CD4-positive, alpha-beta T cell treated with Interferon alpha-2 for 1 hour (primary cell): ENCODE measurements at regions not wholly inside any gene's neighbourhood (a gene's known extent, or its start where the extent isn't known, plus 50 kb on each side); places are given as distances from the start of the nearest gene placed in this dataset.

Source experiments
- DNase-seq, 2 donors: peaks; one replicate each; pipeline ENCODE4 v3.0.0-alpha.2; 2020 to 2022

- no peak for DNase-seq
These were observed 132.3 kb upstream of the NEO1 start for GRCh38 chr15:72919936-72920465.

GRCh38 chr15:72916897-72917296 is 133.3 kb upstream of the ADPGK start:
- DNase-seq = no peak

- DNase-seq = no peak
These were observed 132.8 kb upstream of the ADPGK start for GRCh38 chr15:72916378-72916777.

- DNase-seq = no peak
These were observed 132.3 kb upstream of the ADPGK start for GRCh38 chr15:72915843-72916242.

GRCh38 chr15:72912996-72913395 is 129.4 kb upstream of the ADPGK start:
- DNase-seq = no peak

GRCh38 chr15:72912121-72912520 is 128.6 kb upstream of the ADPGK start:
- DNase-seq = no peak

GRCh38 chr15:72911626-72912025 is 128.1 kb upstream of the ADPGK start:
- DNase-seq = no peak

- DNase-seq = no peak
These were observed 125.2 kb upstream of the ADPGK start for GRCh38 chr15:72908713-72909112.

- no peak for DNase-seq
These were observed 124.2 kb upstream of the ADPGK start for GRCh38 chr15:72907733-72908132.

- DNase-seq = no peak
These were observed 119.3 kb upstream of the ADPGK start for GRCh38 chr15:72902919-72903260.

GRCh38 chr15:72902245-72902918 is 118.8 kb upstream of the ADPGK start:
- no peak for DNase-seq

- no peak for DNase-seq
These were observed 109.4 kb upstream of the ADPGK start for GRCh38 chr15:72892986-72893385.

GRCh38 chr15:72890043-72890442 is 106.5 kb upstream of the ADPGK start:
- DNase-seq = no peak

GRCh38 chr15:72889545-72889944 is 106.0 kb upstream of the ADPGK start:
- no peak for DNase-seq

GRCh38 chr15:72888811-72889210 is 105.3 kb upstream of the ADPGK start:
- DNase-seq = no peak

GRCh38 chr15:72888211-72888610 is 104.7 kb upstream of the ADPGK start:
- no peak for DNase-seq

- DNase-seq = no peak
These were observed 103.8 kb upstream of the ADPGK start for GRCh38 chr15:72887376-72887775.

- DNase-seq = no peak
These were observed 100.8 kb upstream of the ADPGK start for GRCh38 chr15:72884311-72884710.

- no peak for DNase-seq
These were observed 90.0 kb upstream of the ADPGK start for GRCh38 chr15:72873379-72874233.

GRCh38 chr15:72872066-72872845 is 88.7 kb upstream of the ADPGK start:
- no peak for DNase-seq

GRCh38 chr15:72866866-72867616 is 83.5 kb upstream of the ADPGK start:
- no peak for DNase-seq

- no peak for DNase-seq
These were observed 82.6 kb upstream of the ADPGK start for GRCh38 chr15:72866182-72866581.

GRCh38 chr15:72865486-72865885 is 81.9 kb upstream of the ADPGK start:
- DNase-seq = no peak
